ENCODE measurements at regions not wholly inside any gene's neighbourhood (a gene's known extent, or its start where the extent isn't known, plus 50 kb on each side); places are given as distances from the start of the nearest gene placed in this dataset.

- FAIRE-seq (no peak), DNase-seq (ENCODE audit: insufficient read length, low spot score) (no peak)
- no peak for TF ChIP-seq POLR2AphosphoS5 (IDR thresholded peaks at IDR 0.05; ENCODE audit: low read depth, low read length)
- no peak for TF ChIP-seq POU2F2 (IDR thresholded peaks at IDR 0.05; ENCODE audit: low read depth, low read length)
- TF ChIP-seq TAF1 (IDR thresholded peaks at IDR 0.05; ENCODE audit: low read depth, low read length): no peak
- no peak for TF ChIP-seq POLR2A (IDR thresholded peaks at IDR 0.05; ENCODE audit: low read depth, low read length)
- no peak for TF ChIP-seq SPI1 (IDR thresholded peaks at IDR 0.05; ENCODE audit: low read depth, low read length)
- TF ChIP-seq PAX5 (IDR thresholded peaks at IDR 0.05; ENCODE audit: insufficient read depth, low read length, severe bottlenecking): no peak
These were observed 796.1 kb downstream of the TBL1XR1 start for GRCh38 chr3:176401211-176401610.

DNA sequence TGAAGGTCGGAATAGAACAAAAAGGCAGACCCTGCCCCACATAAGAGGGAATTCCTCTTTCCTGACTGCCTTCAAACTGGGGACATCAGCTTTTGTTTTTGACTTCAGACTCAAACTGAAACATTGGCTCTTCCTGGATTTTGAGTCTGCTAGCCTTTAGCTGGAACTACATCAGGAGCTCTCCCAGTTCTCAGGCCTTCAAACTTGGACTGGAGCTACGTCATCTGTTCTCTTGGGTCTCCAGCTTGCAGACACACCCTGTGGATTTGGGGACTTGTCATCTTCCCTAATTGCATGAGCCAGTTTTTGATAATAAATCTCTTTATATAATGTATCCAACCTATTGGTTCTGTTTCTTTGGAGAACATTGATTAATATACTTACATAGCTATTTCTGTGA, 798.1 kb downstream of the TBL1XR1 start:
- FAIRE-seq (no peak), DNase-seq (ENCODE audit: insufficient read length, low spot score) (no peak)
- TF ChIP-seq POLR2A (IDR thresholded peaks at IDR 0.05; ENCODE audit: low read depth, low read length) (no peak), POU2F2 (IDR thresholded peaks at IDR 0.05; ENCODE audit: low read depth, low read length) (no peak), TAF1 (IDR thresholded peaks at IDR 0.05; ENCODE audit: low read depth, low read length) (no peak), POLR2AphosphoS5 (IDR thresholded peaks at IDR 0.05; ENCODE audit: low read depth, low read length) (no peak), PAX5 (IDR thresholded peaks at IDR 0.05; ENCODE audit: insufficient read depth, low read length, severe bottlenecking) (no peak), SPI1 (IDR thresholded peaks at IDR 0.05; ENCODE audit: low read depth, low read length) (no peak)

DNA sequence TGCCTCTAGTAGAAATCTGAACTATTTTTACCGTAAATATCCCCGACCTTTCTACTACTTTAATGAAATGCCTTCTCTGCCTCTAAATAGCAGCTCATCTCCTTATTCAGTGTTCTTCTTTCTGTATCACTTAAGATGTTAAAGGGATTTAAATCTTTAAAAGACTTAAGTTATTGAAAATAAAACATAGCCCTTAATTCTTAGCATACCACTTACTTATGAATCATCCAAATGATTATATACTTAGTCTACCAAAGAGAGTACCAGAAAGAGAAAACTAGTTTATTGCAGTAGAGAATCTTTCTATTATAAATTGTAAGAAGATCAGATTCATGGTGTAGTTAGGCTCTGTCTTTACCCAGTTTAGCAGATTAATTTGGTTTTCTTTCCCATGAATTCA, 802.0 kb downstream of the TBL1XR1 start:
- FAIRE-seq: no peak
- no peak for DNase-seq (ENCODE audit: insufficient read length, low spot score)
- no peak for TF ChIP-seq TAF1 (IDR thresholded peaks at IDR 0.05; ENCODE audit: low read depth, low read length)

DNA sequence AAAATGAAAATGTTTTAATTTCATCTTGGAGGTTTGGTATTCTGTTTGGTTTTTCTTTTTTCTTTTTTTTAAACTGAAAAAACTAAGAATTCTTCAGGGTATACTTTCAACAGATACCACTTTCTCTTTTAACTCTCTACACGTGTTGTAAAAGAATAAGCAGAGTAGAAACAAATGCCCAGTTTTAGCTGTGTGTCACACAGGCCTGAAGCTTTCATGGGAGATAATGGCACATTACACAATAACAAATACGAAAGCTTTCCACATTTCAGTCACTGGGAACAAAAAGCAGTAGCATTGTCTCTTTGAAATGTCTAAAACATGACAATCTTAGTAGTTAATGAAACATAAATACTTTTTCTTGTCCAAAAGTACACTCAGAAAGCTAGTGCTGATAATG, 818.5 kb downstream of the TBL1XR1 start:
- FAIRE-seq (no peak), DNase-seq (ENCODE audit: insufficient read length, low spot score) (no peak)
- TF ChIP-seq SPI1 (IDR thresholded peaks at IDR 0.05; ENCODE audit: low read depth, low read length): no peak
- TF ChIP-seq POLR2A (IDR thresholded peaks at IDR 0.05; ENCODE audit: low read depth, low read length): no peak
- no peak for TF ChIP-seq POU2F2 (IDR thresholded peaks at IDR 0.05; ENCODE audit: low read depth, low read length)
- no peak for TF ChIP-seq TAF1 (IDR thresholded peaks at IDR 0.05; ENCODE audit: low read depth, low read length)
- no peak for TF ChIP-seq POLR2AphosphoS5 (IDR thresholded peaks at IDR 0.05; ENCODE audit: low read depth, low read length)
- no peak for TF ChIP-seq PAX5 (IDR thresholded peaks at IDR 0.05; ENCODE audit: insufficient read depth, low read length, severe bottlenecking)

DNA sequence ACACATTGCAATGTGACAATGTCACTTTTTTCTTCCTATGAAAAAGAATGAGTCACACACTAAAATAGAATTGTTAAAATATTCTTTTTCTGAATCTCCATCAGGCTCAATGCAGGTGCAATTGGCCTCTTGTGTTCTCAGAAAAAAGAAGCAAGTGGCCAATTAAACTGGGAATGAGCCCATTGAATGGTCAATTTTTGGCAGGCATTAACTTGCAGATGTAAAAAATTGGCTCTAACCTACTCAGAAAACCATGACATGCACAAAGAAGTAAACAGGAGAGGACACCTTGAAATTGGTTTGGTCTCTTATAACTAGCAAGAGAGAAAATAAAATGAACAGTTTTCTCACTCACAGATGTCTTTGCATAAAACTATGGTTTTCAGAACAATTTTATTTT, 820.8 kb downstream of the TBL1XR1 start:
- DNase-seq (ENCODE audit: insufficient read length, low spot score): no peak
- no peak for FAIRE-seq
- no peak for TF ChIP-seq POU2F2 (IDR thresholded peaks at IDR 0.05; ENCODE audit: low read depth, low read length)
- TF ChIP-seq PAX5 (IDR thresholded peaks at IDR 0.05; ENCODE audit: insufficient read depth, low read length, severe bottlenecking): no peak
- TF ChIP-seq TAF1 (IDR thresholded peaks at IDR 0.05; ENCODE audit: low read depth, low read length): no peak
- no peak for TF ChIP-seq POLR2A (IDR thresholded peaks at IDR 0.05; ENCODE audit: low read depth, low read length)
- TF ChIP-seq POLR2AphosphoS5 (IDR thresholded peaks at IDR 0.05; ENCODE audit: low read depth, low read length): no peak
- TF ChIP-seq SPI1 (IDR thresholded peaks at IDR 0.05; ENCODE audit: low read depth, low read length): no peak

- DNase-seq (ENCODE audit: insufficient read length, low spot score) (no peak), FAIRE-seq (no peak)
- TF ChIP-seq POLR2A (IDR thresholded peaks at IDR 0.05; ENCODE audit: low read depth, low read length) (no peak), POU2F2 (IDR thresholded peaks at IDR 0.05; ENCODE audit: low read depth, low read length) (no peak), SPI1 (IDR thresholded peaks at IDR 0.05; ENCODE audit: low read depth, low read length) (no peak), POLR2AphosphoS5 (IDR thresholded peaks at IDR 0.05; ENCODE audit: low read depth, low read length) (no peak), TAF1 (IDR thresholded peaks at IDR 0.05; ENCODE audit: low read depth, low read length) (no peak), PAX5 (IDR thresholded peaks at IDR 0.05; ENCODE audit: insufficient read depth, low read length, severe bottlenecking) (no peak)
These were observed 821.8 kb downstream of the TBL1XR1 start for GRCh38 chr3:176375519-176375918.

DNA sequence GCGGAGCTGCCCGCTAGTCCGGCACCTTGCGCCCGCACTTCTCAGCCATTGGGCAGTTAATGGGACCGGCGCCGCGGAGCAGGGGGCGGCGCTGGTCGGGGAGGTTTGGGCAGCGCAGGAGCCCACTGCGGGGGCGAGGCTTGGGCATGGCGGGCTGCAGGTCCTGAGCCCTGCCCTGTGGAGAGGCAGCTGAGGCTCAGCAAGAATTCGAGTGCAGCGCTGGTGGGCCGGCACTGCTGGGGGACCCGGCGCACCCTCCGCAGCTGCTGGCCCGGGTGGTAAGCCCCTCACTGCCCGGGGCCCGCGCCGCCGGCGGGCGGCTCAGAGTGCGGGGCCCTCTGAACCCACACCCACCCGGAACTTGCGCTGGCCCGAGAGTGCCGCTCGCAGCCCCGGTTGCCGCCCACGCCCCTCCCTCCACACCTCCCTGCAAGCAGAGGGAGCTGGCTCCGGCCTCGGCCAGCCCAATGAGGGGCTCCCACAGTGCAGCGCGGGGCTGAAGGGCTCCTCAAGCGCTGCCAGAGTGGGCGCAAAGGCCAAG, 835.0 kb downstream of the TBL1XR1 start:
- no peak for TF ChIP-seq TAF1 (IDR thresholded peaks at IDR 0.05; ENCODE audit: low read depth, low read length)
- no peak for TF ChIP-seq POLR2A (IDR thresholded peaks at IDR 0.05; ENCODE audit: low read depth, low read length)
- no peak for TF ChIP-seq SPI1 (IDR thresholded peaks at IDR 0.05; ENCODE audit: low read depth, low read length)
- no peak for TF ChIP-seq POU2F2 (IDR thresholded peaks at IDR 0.05; ENCODE audit: low read depth, low read length)
- no peak for TF ChIP-seq POLR2AphosphoS5 (IDR thresholded peaks at IDR 0.05; ENCODE audit: low read depth, low read length)
- TF ChIP-seq PAX5 (IDR thresholded peaks at IDR 0.05; ENCODE audit: insufficient read depth, low read length, severe bottlenecking): no peak
- DNase-seq (ENCODE audit: insufficient read length, low spot score) (no peak), FAIRE-seq (no peak)

DNA sequence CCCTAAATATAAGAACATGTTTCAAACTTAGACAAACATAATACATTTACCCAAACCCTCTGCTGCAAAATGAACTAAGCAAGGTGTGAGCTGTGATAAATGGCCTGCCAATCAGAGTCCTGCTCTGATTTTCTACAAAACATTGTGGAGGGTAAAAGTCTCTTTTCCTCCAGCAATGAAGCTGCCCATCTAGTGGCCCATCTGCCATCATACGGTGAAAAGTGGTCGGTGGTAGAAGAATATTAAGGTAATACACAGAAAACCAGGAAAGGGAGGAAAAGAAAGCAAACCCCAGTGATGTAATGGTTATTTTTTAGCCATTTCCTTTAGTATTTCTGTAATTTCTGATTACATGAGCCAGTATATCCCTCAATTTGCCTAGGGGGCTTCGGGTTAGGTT, 838.1 kb downstream of the TBL1XR1 start:
- FAIRE-seq: no peak

GRCh38 chr3:176357891-176358290, 839.4 kb downstream of the TBL1XR1 start:
- DNase-seq (ENCODE audit: insufficient read length, low spot score): no peak
- no peak for TF ChIP-seq POLR2AphosphoS5 (IDR thresholded peaks at IDR 0.05; ENCODE audit: low read depth, low read length)
- TF ChIP-seq POU2F2 (IDR thresholded peaks at IDR 0.05; ENCODE audit: low read depth, low read length): no peak
- TF ChIP-seq SPI1 (IDR thresholded peaks at IDR 0.05; ENCODE audit: low read depth, low read length): no peak
- FAIRE-seq: no peak

More for the DNA sequence above, 838.1 kb downstream of the TBL1XR1 start:
- TF ChIP-seq POU2F2 (IDR thresholded peaks at IDR 0.05; ENCODE audit: low read depth, low read length) (no peak), SPI1 (IDR thresholded peaks at IDR 0.05; ENCODE audit: low read depth, low read length) (no peak)
- no peak for DNase-seq (ENCODE audit: insufficient read length, low spot score)

- TF ChIP-seq POLR2A (IDR thresholded peaks at IDR 0.05; ENCODE audit: low read depth, low read length) (no peak), PAX5 (IDR thresholded peaks at IDR 0.05; ENCODE audit: insufficient read depth, low read length, severe bottlenecking) (no peak), POLR2AphosphoS5 (IDR thresholded peaks at IDR 0.05; ENCODE audit: low read depth, low read length) (no peak), POU2F2 (IDR thresholded peaks at IDR 0.05; ENCODE audit: low read depth, low read length) (no peak), TAF1 (IDR thresholded peaks at IDR 0.05; ENCODE audit: low read depth, low read length) (no peak), SPI1 (IDR thresholded peaks at IDR 0.05; ENCODE audit: low read depth, low read length) (no peak)
- FAIRE-seq (no peak), DNase-seq (ENCODE audit: insufficient read length, low spot score) (no peak)
These were observed 842.4 kb downstream of the TBL1XR1 start for GRCh38 chr3:176354843-176355242.

Data from GM12891 (cell line).